PC-9 (cell line): ENCODE measurements at regions not wholly inside any gene's neighbourhood (a gene's known extent, or its start where the extent isn't known, plus 50 kb on each side); places are given as distances from the start of the nearest gene placed in this dataset.

Source experiments
- BruUV-seq: library from RNA; stranded (reverse); fragments of 400-500 nt; replicated peaks from 2 replicates; lab custom pipeline; 2021; lab: Mats Ljungman, UMichigan
- CTCF ChIA-PET: fragments of 300-600 bp; sonication (Branson Sonifier 250); formaldehyde crosslinking; loops from one replicate; lab custom pipeline; 2022; ENCODE audit warnings: antibody characterized with exemption; lab: Charles Lee
- POLR2A ChIA-PET: fragments of 300-600 bp; sonication (Branson Sonifier 250); formaldehyde crosslinking; loops from one replicate; lab custom pipeline; 2022; ENCODE audit warnings: antibody characterized with exemption; ENCODE audit not compliant: unreplicated experiment; lab: Charles Lee
- DNase-seq, 2 experiments: peaks; one replicate each; pipeline versions ENCODE4 v3.0.0 to v3.0.0-alpha.2; 2015 to 2022; ENCODE audit warnings: mixed read lengths in 1 of 2
- H2AFZ ChIP-seq: fragments of 200-600 bp; sonication (generic); 2 replicates; pipeline ENCODE4 v1.8.1; 2017; ENCODE audit warnings: antibody characterized with exemption
- H3F3A ChIP-seq: fragments of 200-600 bp; sonication (generic); 2 replicates; pipeline ENCODE4 v1.8.1; 2017; ENCODE audit warnings: antibody characterized with exemption, mild to moderate bottlenecking, low read depth; ENCODE audit not compliant: insufficient read depth
- H3K27ac ChIP-seq: fragments of 200-600 bp; sonication (generic); 2 replicates; pipeline ENCODE4 v1.6.1; 2016; ENCODE audit warnings: mixed run types
- H3K27me3 ChIP-seq: fragments of 200-600 bp; sonication (generic); 2 replicates; pipeline ENCODE4 v1.6.1; 2016; ENCODE audit warnings: low read depth, mixed run types; ENCODE audit not compliant: insufficient read depth
- H3K36me3 ChIP-seq: fragments of 200-600 bp; sonication (generic); 2 replicates; pipeline ENCODE4 v1.6.1; 2016; ENCODE audit warnings: low read depth, mixed run types
- H3K4me1 ChIP-seq: fragments of 200-600 bp; sonication (generic); replicated peaks from 2 replicates; pipeline ENCODE4 v1.6.1; 2016; ENCODE audit warnings: mixed run types; ENCODE audit not compliant: insufficient read depth
- H3K4me2 ChIP-seq: fragments of 200-600 bp; sonication (generic); 2 replicates; pipeline ENCODE4 v1.6.1; 2017; ENCODE audit warnings: mixed run types
- H3K4me3 ChIP-seq: fragments of 200-600 bp; sonication (generic); 2 replicates; pipeline ENCODE4 v1.6.1; 2016; ENCODE audit warnings: mixed run types
- H3K79me2 ChIP-seq: fragments of 200-600 bp; sonication (generic); 2 replicates; pipeline ENCODE4 v1.6.1; 2017; ENCODE audit warnings: low read depth, mixed run types
- H3K9me2 ChIP-seq: fragments of 200-600 bp; sonication (generic); 2 replicates; pipeline ENCODE4 v1.8.1; 2017; ENCODE audit warnings: mild to moderate bottlenecking; ENCODE audit not compliant: insufficient read depth
- H3K9me3 ChIP-seq: fragments of 200-600 bp; sonication (generic); 2 replicates; pipeline ENCODE4 v1.8.1; 2016; ENCODE audit warnings: low read depth; ENCODE audit not compliant: insufficient read depth
- H4K20me1 ChIP-seq: fragments of 200-600 bp; sonication (generic); 2 replicates; pipeline ENCODE4 v1.8.1; 2017; ENCODE audit not compliant: insufficient read depth
- CTCF ChIP-seq: fragments of 200-600 bp; sonication (generic); conservative IDR thresholded peaks from 2 replicates; pipeline ENCODE4 v1.6.1; 2017; ENCODE audit warnings: mixed run types, antibody characterized with exemption, mild to moderate bottlenecking, moderate library complexity
- EZH2 ChIP-seq: fragments of 200-600 bp; sonication (generic); IDR thresholded peaks from 2 replicates; pipeline ENCODE4 v1.8.0; 2017; ENCODE audit warnings: antibody characterized with exemption, low read depth
- intact Hi-C: fragments of 100-400 bp; cut with micrococcal nuclease; formaldehyde crosslinking; loops from one replicate; pipeline ENCODE4 v1.10.0; 2022; ENCODE audit not compliant: unreplicated experiment

GRCh38 chr22:35014812-35015211 is 51.1 kb upstream of the ISX start:
- POLR2A ChIA-PET: no interaction called here

More at GRCh38 chr22:35014812-35015211, 51.1 kb upstream of the ISX start:
- Histone ChIP-seq H3K27ac (no peak overlapping the region), H3K9me3 (no peaks in the 10 kb centered on the region), H3K36me3 (no peaks in the 10 kb centered on the region), H3K4me2 (no peak overlapping the region), H3K9me2 (no peaks in the 10 kb centered on the region), H2AFZ (no peak overlapping the region), H3K27me3 (peaks cover 76% of the 10 kb centered on the region), H3K4me3 (no peak overlapping the region), H3K79me2 (no peaks in the 10 kb centered on the region), H3F3A (no peaks in the 10 kb centered on the region), H3K4me1 (no peaks in the 10 kb centered on the region), H4K20me1 (no peaks in the 10 kb centered on the region)
- TF ChIP-seq EZH2 (no peak), CTCF (no peak)
- intact Hi-C loops: no loop called here
- no TSS peak for BruUV-seq
- DNase-seq: no peak
- CTCF ChIA-PET: no interaction called here
